LNCAP (cell line): ENCODE measurements at regions not wholly inside any gene's neighbourhood (a gene's known extent, or its start where the extent isn't known, plus 50 kb on each side); places are given as distances from the start of the nearest gene placed in this dataset.

Source experiments
- TF ChIP-seq, protein P1 (sequence below): fragments of 450-650 bp; IDR thresholded peaks from 2 replicates; pipeline ENCODE4 v1.5.1; 2017; ENCODE audit warnings: mild to moderate bottlenecking

DNA sequence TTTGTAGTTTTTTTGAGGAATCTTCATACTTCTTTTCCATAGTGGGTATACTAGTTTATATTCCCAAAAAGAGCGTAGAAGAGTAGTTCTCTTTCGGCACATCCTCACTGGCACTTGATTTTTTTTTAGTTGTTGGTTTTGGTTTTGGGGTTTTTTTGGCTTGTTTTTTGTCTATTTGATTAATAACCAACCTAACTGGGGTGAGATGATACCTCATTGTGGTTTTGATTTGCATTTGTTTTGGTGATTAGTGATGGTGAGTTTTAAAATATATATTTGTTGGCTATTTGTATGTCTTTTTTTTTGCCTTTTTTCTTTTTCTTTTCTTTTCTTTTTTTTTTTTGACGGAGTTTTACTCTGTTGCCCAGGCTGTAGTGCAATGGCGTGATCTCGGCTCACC, 69.7 kb upstream of the BTG1 start:
- TF ChIP-seq, protein P1, sequence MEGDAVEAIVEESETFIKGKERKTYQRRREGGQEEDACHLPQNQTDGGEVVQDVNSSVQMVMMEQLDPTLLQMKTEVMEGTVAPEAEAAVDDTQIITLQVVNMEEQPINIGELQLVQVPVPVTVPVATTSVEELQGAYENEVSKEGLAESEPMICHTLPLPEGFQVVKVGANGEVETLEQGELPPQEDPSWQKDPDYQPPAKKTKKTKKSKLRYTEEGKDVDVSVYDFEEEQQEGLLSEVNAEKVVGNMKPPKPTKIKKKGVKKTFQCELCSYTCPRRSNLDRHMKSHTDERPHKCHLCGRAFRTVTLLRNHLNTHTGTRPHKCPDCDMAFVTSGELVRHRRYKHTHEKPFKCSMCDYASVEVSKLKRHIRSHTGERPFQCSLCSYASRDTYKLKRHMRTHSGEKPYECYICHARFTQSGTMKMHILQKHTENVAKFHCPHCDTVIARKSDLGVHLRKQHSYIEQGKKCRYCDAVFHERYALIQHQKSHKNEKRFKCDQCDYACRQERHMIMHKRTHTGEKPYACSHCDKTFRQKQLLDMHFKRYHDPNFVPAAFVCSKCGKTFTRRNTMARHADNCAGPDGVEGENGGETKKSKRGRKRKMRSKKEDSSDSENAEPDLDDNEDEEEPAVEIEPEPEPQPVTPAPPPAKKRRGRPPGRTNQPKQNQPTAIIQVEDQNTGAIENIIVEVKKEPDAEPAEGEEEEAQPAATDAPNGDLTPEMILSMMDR = no peak

DNA sequence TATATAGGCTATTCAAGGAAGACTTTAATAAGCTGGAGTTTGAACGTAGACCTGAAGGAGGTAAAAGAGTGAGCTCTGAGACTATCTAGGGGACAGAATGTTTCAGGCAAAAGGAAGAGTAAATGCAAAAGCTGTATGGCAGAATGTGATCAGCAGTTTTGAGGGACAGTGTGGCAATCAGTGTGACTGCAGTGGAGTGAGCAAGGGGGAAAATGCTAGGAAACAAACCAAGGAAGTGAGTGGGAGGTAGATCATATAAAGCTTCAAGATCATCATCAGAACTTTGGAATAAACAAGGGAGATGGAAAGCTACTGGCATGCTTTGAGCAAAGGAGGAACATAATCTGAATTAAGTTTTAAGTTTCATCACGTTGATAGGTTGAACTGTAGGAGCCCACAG, 67.5 kb upstream of the BTG1 start:
- TF ChIP-seq, protein P1 = no peak

DNA sequence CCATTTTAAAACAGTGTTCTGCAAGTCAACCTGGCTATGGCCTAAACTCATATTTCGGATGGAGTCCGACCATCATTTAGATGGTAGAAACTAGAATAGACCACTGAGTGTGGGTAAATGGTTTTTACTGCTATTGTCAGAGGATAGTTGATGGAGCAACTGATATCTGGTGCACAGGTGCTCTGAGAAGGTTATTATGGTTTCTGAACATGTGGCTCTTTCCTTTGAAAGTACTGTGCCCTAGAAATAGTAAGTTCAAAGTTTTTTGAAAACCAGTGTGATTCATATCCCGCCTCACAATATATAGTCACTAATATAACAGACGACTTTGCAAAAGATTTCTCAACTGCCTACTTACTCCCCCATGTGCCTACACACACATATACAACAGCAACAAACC, 64.4 kb upstream of the BTG1 start:
- TF ChIP-seq, protein P1 = no peak

DNA sequence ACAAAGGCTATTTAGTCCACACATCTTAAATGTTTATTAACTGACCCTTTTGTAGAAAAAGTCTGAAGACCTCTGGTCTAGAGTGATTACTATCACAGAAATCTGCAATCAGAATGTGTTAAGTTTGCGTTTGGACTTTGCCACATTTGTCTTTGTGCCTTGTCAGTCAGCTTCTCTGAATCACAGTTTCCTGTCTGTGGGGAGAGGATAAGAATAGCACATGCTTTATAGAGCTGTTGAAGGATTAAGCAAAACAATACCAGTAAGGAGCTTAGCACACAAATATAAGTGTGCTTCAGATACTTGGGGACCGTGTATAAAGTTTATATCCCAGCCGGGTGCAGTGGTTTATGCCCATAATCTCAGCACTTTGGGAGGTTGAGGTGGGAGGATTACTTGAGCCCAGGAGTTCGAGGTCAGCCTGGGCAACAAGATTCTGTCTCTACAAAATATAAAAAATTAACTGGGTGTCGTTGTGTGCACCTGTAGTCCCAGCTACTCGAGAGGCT, 63.0 kb upstream of the BTG1 start:
- TF ChIP-seq, protein P1 = no peak

DNA sequence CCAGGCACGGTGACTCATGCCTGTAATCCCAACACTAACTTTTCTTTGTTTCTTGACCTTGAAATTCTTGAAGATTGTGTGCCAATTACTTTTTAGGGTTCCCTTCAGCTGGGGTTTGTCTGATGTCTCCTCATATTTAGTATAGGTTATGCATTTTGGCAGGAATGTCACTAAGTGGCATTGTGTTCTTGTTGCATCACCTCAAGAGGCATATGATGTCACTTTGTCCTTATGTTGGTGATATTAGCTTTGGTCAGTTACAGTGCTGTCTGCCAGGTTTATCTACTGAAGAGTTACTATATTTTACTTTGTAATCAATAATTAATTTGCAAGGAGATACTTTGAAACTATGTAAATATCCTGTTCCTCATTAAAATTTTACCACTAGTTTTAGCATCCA, 61.0 kb upstream of the BTG1 start:
- TF ChIP-seq, protein P1 = no peak

DNA sequence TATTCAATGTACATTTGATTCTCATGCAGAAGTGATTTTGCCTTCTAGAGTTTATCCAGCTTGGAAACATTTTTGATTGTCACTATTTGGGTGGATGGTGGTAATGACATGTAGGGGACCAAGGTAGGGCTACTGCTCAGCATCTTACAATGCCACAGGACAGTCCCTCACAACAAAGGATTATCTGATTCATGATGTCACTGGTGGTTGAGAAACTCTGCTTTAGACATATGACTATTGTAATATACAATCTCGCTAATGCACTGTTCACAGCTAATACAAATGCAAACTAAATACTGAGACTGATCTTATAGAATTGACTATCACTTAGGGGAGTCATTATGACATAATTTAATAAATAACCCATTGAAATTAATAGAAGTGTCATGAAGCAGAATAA, 60.4 kb upstream of the BTG1 start:
- TF ChIP-seq, protein P1 = no peak

DNA sequence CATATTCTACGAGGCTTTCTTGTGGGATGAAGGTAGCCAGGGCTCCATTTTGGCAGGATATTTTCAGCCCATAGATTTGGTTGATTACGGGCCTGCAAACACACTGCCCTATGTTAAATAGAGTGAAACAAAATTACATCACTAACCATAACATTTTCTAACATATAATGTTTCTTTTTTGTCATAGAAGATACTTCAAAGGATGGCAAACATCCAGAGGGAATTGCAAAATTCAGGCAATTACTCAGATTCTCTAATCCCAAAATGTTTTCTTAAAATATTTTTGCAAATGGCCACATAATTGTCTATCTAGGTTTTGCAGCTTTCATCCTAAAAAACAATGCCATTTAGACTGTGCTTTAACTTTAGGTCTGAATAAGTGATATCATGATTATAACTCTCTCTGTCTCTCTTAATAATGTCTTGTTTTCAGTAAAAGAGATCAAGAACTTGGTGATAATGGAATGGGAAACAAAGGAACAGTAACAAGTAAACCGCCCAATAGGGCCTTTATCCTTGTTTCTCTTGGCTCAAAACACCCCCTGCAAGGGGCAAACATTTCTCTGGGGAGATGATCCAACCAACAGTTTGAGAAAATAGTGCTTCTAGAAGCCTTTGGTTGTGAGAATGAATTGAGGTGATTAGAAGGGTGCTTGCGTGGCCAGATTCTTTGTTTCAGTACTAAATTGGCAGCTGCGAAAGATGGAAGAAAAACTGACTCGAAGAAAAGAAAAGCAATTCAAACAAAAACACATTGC, 54.4 kb upstream of the BTG1 start:
- TF ChIP-seq, protein P1 = no peak
